WTC11 (cell line): ENCODE measurements at regions not wholly inside any gene's neighbourhood (a gene's known extent, or its start where the extent isn't known, plus 50 kb on each side); places are given as distances from the start of the nearest gene placed in this dataset.

ENCODE experiments used
- ATAC-seq: fragments of 200-7000 bp; cut with Tn5 transposase; 2 replicates; pipeline ENCODE4 v1.10.0; 2021; ENCODE audit warnings: mild to moderate bottlenecking, moderate library complexity
- CTCF ChIA-PET: fragments of 300-600 bp; sonication (Branson Sonifier 250); formaldehyde crosslinking; loops from one replicate; lab custom pipeline; 2021; ENCODE audit warnings: antibody characterized with exemption; lab: Charles Lee
- POLR2A ChIA-PET: fragments of 350-600 bp; sonication (Branson Sonifier 250); formaldehyde crosslinking; loops from one replicate; lab custom pipeline; 2021; ENCODE audit warnings: antibody characterized with exemption; lab: Charles Lee
- DNase-seq: peaks from one replicate; pipeline ENCODE4 v3.0.0; 2021; ENCODE audit warnings: low spot score
- H3K27ac Mint-ChIP-seq: 2 replicates; pipeline ENCODE4 v1.8.0; 2021; ENCODE audit warnings: mixed read lengths
- H3K27me3 Mint-ChIP-seq: 2 replicates; pipeline ENCODE4 v1.8.0; 2021; ENCODE audit warnings: low read depth, mild to moderate bottlenecking, moderate library complexity, mixed read lengths
- H3K36me3 Mint-ChIP-seq: 2 replicates; pipeline ENCODE4 v1.8.0; 2021; ENCODE audit warnings: mixed read lengths
- H3K4me1 Mint-ChIP-seq: 2 replicates; pipeline ENCODE4 v1.8.0; 2022; ENCODE audit warnings: mixed read lengths
- H3K4me3 Mint-ChIP-seq: 2 replicates; pipeline ENCODE4 v1.8.0; 2021; ENCODE audit warnings: mild to moderate bottlenecking, moderate library complexity, mixed read lengths
- H3K9me3 Mint-ChIP-seq: 2 replicates; pipeline ENCODE4 v1.8.0; 2021; ENCODE audit warnings: mixed read lengths
- AR ChIP-seq: fragments of 250-450 bp; sonication (Bioruptor Pico); IDR thresholded peaks from 2 replicates; pipeline ENCODE4 v1.9.0; 2021; ENCODE audit warnings: mild to moderate bottlenecking
- ARID4B ChIP-seq: sonication (generic); formaldehyde crosslinking; IDR thresholded peaks from 2 replicates; pipeline ENCODE4 v1.8.0; 2023; ENCODE audit warnings: missing genetic modification reagents, mild to moderate bottlenecking, borderline replicate concordance
- CBFB ChIP-seq: sonication (generic); formaldehyde crosslinking; IDR thresholded peaks from 2 replicates; pipeline ENCODE4 v1.8.1; 2022; ENCODE audit warnings: mild to moderate bottlenecking, low read depth, missing genetic modification reagents
- E2F5 ChIP-seq: sonication (generic); formaldehyde crosslinking; IDR thresholded peaks from 2 replicates; pipeline ENCODE4 v1.8.1; 2022; ENCODE audit warnings: mild to moderate bottlenecking, moderate library complexity, missing genetic modification reagents
- EMX1 ChIP-seq: fragments of 250-450 bp; sonication (Bioruptor Pico); IDR thresholded peaks from 2 replicates; pipeline ENCODE4 v1.8.0; 2021; ENCODE audit warnings: mild to moderate bottlenecking
- ERG ChIP-seq: fragments of 250-450 bp; sonication (Bioruptor Pico); IDR thresholded peaks from 2 replicates; pipeline ENCODE4 v1.8.0; 2021; ENCODE audit warnings: mild to moderate bottlenecking
- ESRRA ChIP-seq: sonication (generic); formaldehyde crosslinking; IDR thresholded peaks from 2 replicates; pipeline ENCODE4 v1.8.1; 2022; ENCODE audit warnings: mild to moderate bottlenecking, missing genetic modification reagents, borderline replicate concordance
- ETV6 ChIP-seq: sonication (generic); formaldehyde crosslinking; IDR thresholded peaks from 2 replicates; pipeline ENCODE4 v1.8.1; 2022; ENCODE audit warnings: mild to moderate bottlenecking, missing genetic modification reagents
- FOXP1 ChIP-seq: sonication (generic); formaldehyde crosslinking; IDR thresholded peaks from 2 replicates; pipeline ENCODE4 v1.8.0; 2022; ENCODE audit warnings: missing genetic modification reagents, mild to moderate bottlenecking, moderate library complexity, borderline replicate concordance
- GRHL2 ChIP-seq: fragments of 250-450 bp; sonication (Bioruptor Pico); IDR thresholded peaks from 2 replicates; pipeline ENCODE4 v1.8.0; 2022; ENCODE audit warnings: mild to moderate bottlenecking, moderate library complexity; ENCODE audit not compliant: insufficient replicate concordance, severe bottlenecking
- GTF2I ChIP-seq: fragments of 250-450 bp; sonication (Bioruptor Pico); conservative IDR thresholded peaks from 2 replicates; pipeline ENCODE4 v1.4.0; 2021; ENCODE audit warnings: mild to moderate bottlenecking
- IRF1 ChIP-seq: sonication (generic); formaldehyde crosslinking; IDR thresholded peaks from 2 replicates; pipeline ENCODE4 v1.8.0; 2023; ENCODE audit warnings: missing genetic modification reagents
- KAT7 ChIP-seq: sonication (generic); formaldehyde crosslinking; IDR thresholded peaks from 2 replicates; pipeline ENCODE4 v1.8.1; 2023; ENCODE audit warnings: missing genetic modification reagents, mild to moderate bottlenecking, borderline replicate concordance
- MYBL2 ChIP-seq: sonication (generic); formaldehyde crosslinking; IDR thresholded peaks from 2 replicates; pipeline ENCODE4 v1.8.1; 2023; ENCODE audit warnings: mild to moderate bottlenecking, moderate library complexity, missing genetic modification reagents
- NFE2L1 ChIP-seq: sonication (generic); formaldehyde crosslinking; IDR thresholded peaks from 2 replicates; pipeline ENCODE4 v1.8.1; 2023; ENCODE audit warnings: missing genetic modification reagents
- NR2C2 ChIP-seq: sonication (generic); formaldehyde crosslinking; IDR thresholded peaks from 2 replicates; pipeline ENCODE4 v1.8.0; 2022; ENCODE audit warnings: mild to moderate bottlenecking, missing genetic modification reagents
- NR3C1 ChIP-seq: sonication (generic); formaldehyde crosslinking; conservative IDR thresholded peaks from 2 replicates; pipeline ENCODE4 v1.8.1; 2023; ENCODE audit warnings: low read depth, mild to moderate bottlenecking, missing genetic modification reagents
- PRRX2 ChIP-seq: fragments of 250-450 bp; sonication (Bioruptor Pico); IDR thresholded peaks from 2 replicates; pipeline ENCODE4 v1.8.0; 2021; ENCODE audit warnings: mild to moderate bottlenecking
- SOX15 ChIP-seq: fragments of 250-450 bp; sonication (Bioruptor Pico); IDR thresholded peaks from 2 replicates; pipeline ENCODE4 v1.9.0; 2021; ENCODE audit warnings: mild to moderate bottlenecking
- ZMAT4 ChIP-seq: fragments of 250-450 bp; sonication (Bioruptor Pico); IDR thresholded peaks from 2 replicates; pipeline ENCODE4 v1.9.0; 2021; ENCODE audit warnings: mild to moderate bottlenecking
- ZNF232 ChIP-seq: sonication (generic); formaldehyde crosslinking; IDR thresholded peaks from 2 replicates; pipeline ENCODE4 v1.8.0; 2022; ENCODE audit warnings: mild to moderate bottlenecking, missing genetic modification reagents
- ZNF423 ChIP-seq: fragments of 250-450 bp; sonication (Bioruptor Pico); IDR thresholded peaks from 2 replicates; pipeline ENCODE4 v2.1.2; 2022; ENCODE audit warnings: mild to moderate bottlenecking, moderate library complexity
- ZNF671 ChIP-seq: fragments of 250-450 bp; sonication (Bioruptor Pico); IDR thresholded peaks from 2 replicates; pipeline ENCODE4 v1.8.0; 2021; ENCODE audit warnings: mild to moderate bottlenecking
- ZSCAN18 ChIP-seq: fragments of 250-450 bp; sonication (Bioruptor Pico); IDR thresholded peaks from 2 replicates; pipeline ENCODE4 v2.1.2; 2022; ENCODE audit warnings: mild to moderate bottlenecking, moderate library complexity

- Mint-ChIP-seq H3K36me3 (no peaks in the 10 kb centered on the region), H3K27me3 (no peaks in the 10 kb centered on the region), H3K9me3 (no peaks in the 10 kb centered on the region), H3K4me3 (no peak overlapping the region), H3K4me1 (no peaks in the 10 kb centered on the region), H3K27ac (no peak overlapping the region)
- no peak for DNase-seq
- no peak for ATAC-seq
- TF ChIP-seq ZSCAN18 (CRISPR knock-in tag), result no peak
- TF ChIP-seq ERG (CRISPR knock-in tag), result no peak
- TF ChIP-seq KAT7, result no peak
- TF ChIP-seq ZMAT4, result no peak
- no peak for TF ChIP-seq GRHL2 (CRISPR knock-in tag)
- no peak for TF ChIP-seq ESRRA (CRISPR knock-in tag)
- no peak for TF ChIP-seq IRF1 (CRISPR knock-in tag)
- TF ChIP-seq AR (CRISPR knock-in tag), result no peak
- no peak for TF ChIP-seq CBFB
- no peak for TF ChIP-seq ZNF232 (CRISPR knock-in tag)
- TF ChIP-seq NR2C2 (CRISPR knock-in tag), result no peak
- TF ChIP-seq ZNF671 (CRISPR knock-in tag), result no peak
- TF ChIP-seq FOXP1, result no peak
- no peak for TF ChIP-seq EMX1 (CRISPR knock-in tag)
- no peak for TF ChIP-seq E2F5 (CRISPR knock-in tag)
- no peak for TF ChIP-seq PRRX2 (CRISPR knock-in tag)
- TF ChIP-seq NR3C1 (CRISPR knock-in tag), result no peak
- TF ChIP-seq MYBL2 (CRISPR knock-in tag), result no peak
- ChIA-PET CTCF (interaction anchor here (1.6 kb wide), 1 partner anchor 13 kb away, joined by 8 read pairs; no protein-coding TSS in a partner anchor), POLR2A (no interaction called here)
Observed at GRCh38 chr14:95402176-95402575, 82.5 kb upstream of the CLMN start.

- ATAC-seq (no peak), DNase-seq (no peak)
- Mint-ChIP-seq H3K36me3 (no peaks in the 10 kb centered on the region), H3K27ac (no peak overlapping the region), H3K4me1 (no peaks in the 10 kb centered on the region), H3K4me3 (no peak overlapping the region), H3K27me3 (no peaks in the 10 kb centered on the region), H3K9me3 (peaks cover 9% of the 10 kb centered on the region)
- ChIA-PET CTCF (no interaction called here), POLR2A (no interaction called here)
- no peak for TF ChIP-seq SOX15 (CRISPR knock-in tag)
- no peak for TF ChIP-seq ZNF423 (CRISPR knock-in tag)
- TF ChIP-seq GTF2I (CRISPR knock-in tag), result no peak
- no peak for TF ChIP-seq ARID4B (CRISPR knock-in tag)
- TF ChIP-seq NFE2L1 (CRISPR knock-in tag), result no peak
- TF ChIP-seq ETV6 (CRISPR knock-in tag), result no peak
Observed at GRCh38 chr14:95398630-95399547, 79.2 kb upstream of the CLMN start.
